Calu3 (cell line): ENCODE measurements at regions not wholly inside any gene's neighbourhood (a gene's known extent, or its start where the extent isn't known, plus 50 kb on each side); places are given as distances from the start of the nearest gene placed in this dataset.
A peak's percentile ranks its signal among the peaks of the same experiment; 100 is the strongest.

Experiments used
- BruUV-seq: library from RNA; stranded (reverse); fragments of 400-500 nt; replicated peaks from 2 replicates; lab custom pipeline; 2021; lab: Mats Ljungman, UMichigan
- CTCF ChIA-PET: fragments of 300-600 bp; sonication (Branson Sonifier 250); formaldehyde crosslinking; loops from one replicate; lab custom pipeline; 2022; ENCODE audit warnings: antibody characterized with exemption; lab: Charles Lee
- DNase-seq: peaks from one replicate; pipeline ENCODE4 v3.0.0; 2022
- H3K27ac Mint-ChIP-seq: one replicate; pipeline ENCODE4 v1.8.0; 2022; ENCODE audit warnings: mixed read lengths; ENCODE audit not compliant: unreplicated experiment
- H3K27me3 Mint-ChIP-seq: one replicate; pipeline ENCODE4 v1.8.0; 2022; ENCODE audit warnings: mixed read lengths; ENCODE audit not compliant: unreplicated experiment
- H3K36me3 Mint-ChIP-seq: one replicate; pipeline ENCODE4 v1.8.0; 2022; ENCODE audit warnings: mild to moderate bottlenecking, moderate library complexity, mixed read lengths; ENCODE audit not compliant: insufficient read depth, unreplicated experiment
- H3K4me1 Mint-ChIP-seq: one replicate; pipeline ENCODE4 v1.8.0; 2022; ENCODE audit warnings: mild to moderate bottlenecking, low read depth, mixed read lengths; ENCODE audit not compliant: unreplicated experiment
- H3K4me3 Mint-ChIP-seq: one replicate; pipeline ENCODE4 v1.8.0; 2022; ENCODE audit warnings: mild to moderate bottlenecking, low read depth, moderate library complexity, mixed read lengths; ENCODE audit not compliant: unreplicated experiment
- H3K9me3 Mint-ChIP-seq: one replicate; pipeline ENCODE4 v1.8.0; 2022; ENCODE audit warnings: low read depth, mixed read lengths; ENCODE audit not compliant: unreplicated experiment
- intact Hi-C: fragments of 100-400 bp; cut with micrococcal nuclease; formaldehyde crosslinking; loops from one replicate; pipeline ENCODE4 v1.10.0; 2022; ENCODE audit not compliant: unreplicated experiment
- TF ChIP-seq, protein P1 (sequence below): fragments of 200-600 bp; IDR thresholded peaks from one replicate; pipeline ENCODE4 v1.8.0; 2022; ENCODE audit warnings: antibody characterized with exemption; ENCODE audit not compliant: unreplicated experiment

DNA sequence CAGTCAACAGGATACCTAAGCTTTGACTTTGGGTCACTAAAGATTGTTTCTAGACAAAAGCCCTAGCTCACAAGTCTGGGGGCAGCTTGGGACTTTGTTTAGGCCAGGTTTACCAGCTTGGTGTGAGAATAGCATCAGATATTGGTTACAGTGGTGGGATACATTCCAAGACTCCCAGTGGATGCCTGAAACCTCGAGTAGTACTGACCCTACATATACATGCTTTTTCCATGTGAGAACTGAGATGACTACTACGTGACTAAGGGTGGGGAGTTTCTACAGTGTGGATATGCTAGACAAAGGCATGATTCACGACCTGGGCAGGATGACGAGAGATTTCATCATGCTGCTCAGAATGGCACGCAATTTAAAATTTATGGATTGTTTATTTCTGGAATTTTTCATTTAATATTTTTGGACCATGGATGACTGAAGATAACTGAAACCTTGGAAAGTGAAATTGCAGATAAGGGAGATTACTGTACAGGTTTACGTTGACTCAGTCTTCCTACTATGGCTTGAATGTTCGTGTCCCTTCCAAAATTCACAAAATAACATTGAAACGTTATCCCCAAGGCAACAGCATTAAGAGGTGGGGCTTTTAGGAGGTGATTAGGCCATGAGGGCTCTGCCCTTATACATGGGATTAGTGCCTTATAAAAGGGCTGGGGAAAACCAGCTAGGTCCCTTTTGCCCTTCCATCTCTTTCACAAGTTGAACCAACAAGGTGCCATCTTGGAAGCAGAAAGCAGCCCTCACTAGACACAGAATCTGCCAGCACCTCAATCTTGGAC is 50.2 kb upstream of the CTAGE1 start:
- intact Hi-C loops: loop anchor here (2.0 to 10.0 kb wide), 5 partner anchors 121 to 553 kb away; no protein-coding TSS in a partner anchor
- peaks cover 10% of the 10 kb centered on the region for H3K9me3 Mint-ChIP-seq
- H3K36me3 Mint-ChIP-seq: peaks cover 38% of the 10 kb centered on the region
- CTCF ChIA-PET: no interaction called here
- H3K27me3 Mint-ChIP-seq: no peaks in the 10 kb centered on the region
- no peak overlapping the region for H3K4me3 Mint-ChIP-seq
- TF ChIP-seq, protein P1, sequence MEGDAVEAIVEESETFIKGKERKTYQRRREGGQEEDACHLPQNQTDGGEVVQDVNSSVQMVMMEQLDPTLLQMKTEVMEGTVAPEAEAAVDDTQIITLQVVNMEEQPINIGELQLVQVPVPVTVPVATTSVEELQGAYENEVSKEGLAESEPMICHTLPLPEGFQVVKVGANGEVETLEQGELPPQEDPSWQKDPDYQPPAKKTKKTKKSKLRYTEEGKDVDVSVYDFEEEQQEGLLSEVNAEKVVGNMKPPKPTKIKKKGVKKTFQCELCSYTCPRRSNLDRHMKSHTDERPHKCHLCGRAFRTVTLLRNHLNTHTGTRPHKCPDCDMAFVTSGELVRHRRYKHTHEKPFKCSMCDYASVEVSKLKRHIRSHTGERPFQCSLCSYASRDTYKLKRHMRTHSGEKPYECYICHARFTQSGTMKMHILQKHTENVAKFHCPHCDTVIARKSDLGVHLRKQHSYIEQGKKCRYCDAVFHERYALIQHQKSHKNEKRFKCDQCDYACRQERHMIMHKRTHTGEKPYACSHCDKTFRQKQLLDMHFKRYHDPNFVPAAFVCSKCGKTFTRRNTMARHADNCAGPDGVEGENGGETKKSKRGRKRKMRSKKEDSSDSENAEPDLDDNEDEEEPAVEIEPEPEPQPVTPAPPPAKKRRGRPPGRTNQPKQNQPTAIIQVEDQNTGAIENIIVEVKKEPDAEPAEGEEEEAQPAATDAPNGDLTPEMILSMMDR: no peak
- H3K27ac Mint-ChIP-seq: peak overlapping the region; percentile 100
- DNase-seq: peak; percentile 71
- BruUV-seq: no TSS peak
- peaks cover 74% of the 10 kb centered on the region for H3K4me1 Mint-ChIP-seq

DNA sequence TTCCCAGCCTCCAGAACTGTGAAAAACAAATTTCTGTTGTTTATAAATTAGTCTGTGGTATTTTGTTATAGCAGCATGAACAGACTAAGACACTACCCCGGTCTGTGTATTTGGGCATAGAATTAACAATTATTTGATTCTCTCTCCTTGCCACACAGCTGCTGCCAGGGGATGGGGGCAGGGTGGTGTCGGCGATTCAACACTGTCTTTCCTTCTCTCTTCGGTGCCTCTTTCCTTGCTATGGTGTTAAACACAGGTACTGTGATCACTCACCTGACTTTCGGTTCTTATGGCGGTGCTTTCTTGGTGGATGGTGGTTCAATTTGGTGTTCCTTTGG is 50.8 kb upstream of the CTAGE1 start:
- H3K9me3 Mint-ChIP-seq: peaks cover 10% of the 10 kb centered on the region
- TF ChIP-seq, protein P1: no peak
- H3K4me3 Mint-ChIP-seq: no peak overlapping the region
- peaks cover 69% of the 10 kb centered on the region for H3K4me1 Mint-ChIP-seq
- intact Hi-C loops: loop anchor here (5.0 to 10.0 kb wide), 2 partner anchors 121 to 554 kb away; no protein-coding TSS in a partner anchor
- no peak for DNase-seq
- peaks cover 38% of the 10 kb centered on the region for H3K36me3 Mint-ChIP-seq
- BruUV-seq: no TSS peak
- CTCF ChIA-PET: no interaction called here
- H3K27ac Mint-ChIP-seq: peak overlapping the region; percentile 100
- H3K27me3 Mint-ChIP-seq: no peaks in the 10 kb centered on the region

GRCh38 chr18:22469061-22469734 is 51.5 kb upstream of the CTAGE1 start:
- no TSS peak for BruUV-seq
- H3K4me3 Mint-ChIP-seq: no peak overlapping the region
- H3K27me3 Mint-ChIP-seq: no peaks in the 10 kb centered on the region
- TF ChIP-seq, protein P1: no peak
- CTCF ChIA-PET: no interaction called here
- H3K36me3 Mint-ChIP-seq: peaks cover 38% of the 10 kb centered on the region
- H3K4me1 Mint-ChIP-seq: peaks cover 68% of the 10 kb centered on the region
- intact Hi-C loops: loop anchor here (5.0 to 10.0 kb wide), 2 partner anchors 122 to 554 kb away; no protein-coding TSS in a partner anchor
- peaks cover 10% of the 10 kb centered on the region for H3K9me3 Mint-ChIP-seq
- H3K27ac Mint-ChIP-seq: peak overlapping the region; percentile 100
- DNase-seq: no peak

- no peaks in the 10 kb centered on the region for H3K27me3 Mint-ChIP-seq
- peaks cover 61% of the 10 kb centered on the region for H3K4me1 Mint-ChIP-seq
- peaks cover 38% of the 10 kb centered on the region for H3K36me3 Mint-ChIP-seq
- TF ChIP-seq, protein P1: no peak
- intact Hi-C loops: loop anchor here (5.0 to 10.0 kb wide), 2 partner anchors 123 to 555 kb away; no protein-coding TSS in a partner anchor
- no TSS peak for BruUV-seq
- peaks cover 7% of the 10 kb centered on the region for H3K9me3 Mint-ChIP-seq
- CTCF ChIA-PET: interaction anchor here (0.7 kb wide), 1 partner anchor 17 kb away, joined by 3 read pairs; no protein-coding TSS in a partner anchor
- DNase-seq: no peak
- H3K27ac Mint-ChIP-seq: peak overlapping the region; percentile 100
- H3K4me3 Mint-ChIP-seq: no peak overlapping the region
These were observed 52.2 kb upstream of the CTAGE1 start for GRCh38 chr18:22469926-22470247.
